ENCODE measurements at regions not wholly inside any gene's neighbourhood (a gene's known extent, or its start where the extent isn't known, plus 50 kb on each side); places are given as distances from the start of the nearest gene placed in this dataset.

DNA sequence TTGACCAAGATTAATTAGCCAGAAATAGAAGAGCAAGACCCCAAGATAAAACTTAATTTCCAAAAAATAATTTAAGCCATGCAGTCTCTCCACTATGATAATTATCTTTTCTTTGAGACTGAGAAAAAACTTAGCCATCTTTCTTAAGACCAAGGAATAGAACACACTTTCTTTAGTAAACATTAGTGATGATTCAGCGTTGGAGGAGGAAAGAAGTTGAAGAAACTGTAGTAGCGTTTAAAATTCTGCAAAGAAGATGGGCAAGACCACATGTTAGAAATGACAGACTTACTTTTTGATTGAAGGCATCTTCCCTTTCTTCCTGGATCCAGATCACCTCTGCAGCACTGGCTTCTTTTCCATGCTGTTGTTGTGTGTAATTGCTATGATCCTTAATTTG, 124.8 kb upstream of the RASSF8 start:
- no peaks in the 10 kb centered on the region for H3K9me3 ChIP-seq (replicated peaks; ENCODE audit: insufficient read depth, low read length)
- H4K20me1 ChIP-seq (ENCODE audit: insufficient read depth, low read length): no peaks in the 10 kb centered on the region
- no peak for DNase-seq
- no peak overlapping the region for H2AFZ ChIP-seq (ENCODE audit: low read length)
- H3K9me2 ChIP-seq (replicated peaks; ENCODE audit: insufficient read depth, low read length): no peaks in the 10 kb centered on the region
- H3K27me3 ChIP-seq (replicated peaks; ENCODE audit: insufficient read depth, low read length): no peaks in the 10 kb centered on the region
- no peak overlapping the region for H3K27ac ChIP-seq (ENCODE audit: low read length)
- H3K4me1 ChIP-seq (ENCODE audit: low read length): no peaks in the 10 kb centered on the region
- no peaks in the 10 kb centered on the region for H3K36me3 ChIP-seq (replicated peaks; ENCODE audit: insufficient read depth, low read length)
- TF ChIP-seq, protein P1, sequence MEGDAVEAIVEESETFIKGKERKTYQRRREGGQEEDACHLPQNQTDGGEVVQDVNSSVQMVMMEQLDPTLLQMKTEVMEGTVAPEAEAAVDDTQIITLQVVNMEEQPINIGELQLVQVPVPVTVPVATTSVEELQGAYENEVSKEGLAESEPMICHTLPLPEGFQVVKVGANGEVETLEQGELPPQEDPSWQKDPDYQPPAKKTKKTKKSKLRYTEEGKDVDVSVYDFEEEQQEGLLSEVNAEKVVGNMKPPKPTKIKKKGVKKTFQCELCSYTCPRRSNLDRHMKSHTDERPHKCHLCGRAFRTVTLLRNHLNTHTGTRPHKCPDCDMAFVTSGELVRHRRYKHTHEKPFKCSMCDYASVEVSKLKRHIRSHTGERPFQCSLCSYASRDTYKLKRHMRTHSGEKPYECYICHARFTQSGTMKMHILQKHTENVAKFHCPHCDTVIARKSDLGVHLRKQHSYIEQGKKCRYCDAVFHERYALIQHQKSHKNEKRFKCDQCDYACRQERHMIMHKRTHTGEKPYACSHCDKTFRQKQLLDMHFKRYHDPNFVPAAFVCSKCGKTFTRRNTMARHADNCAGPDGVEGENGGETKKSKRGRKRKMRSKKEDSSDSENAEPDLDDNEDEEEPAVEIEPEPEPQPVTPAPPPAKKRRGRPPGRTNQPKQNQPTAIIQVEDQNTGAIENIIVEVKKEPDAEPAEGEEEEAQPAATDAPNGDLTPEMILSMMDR (IDR thresholded peaks at IDR 0.05; ENCODE audit: low read length): no peak
- no peak for TF ChIP-seq EZH2 (optimal IDR thresholded peaks at IDR 0.05; ENCODE audit: low read depth, low read length)
- no peak for TF ChIP-seq EZH2phosphoT487 (IDR thresholded peaks at IDR 0.05; ENCODE audit: low read length)
- no peak overlapping the region for H3K4me2 ChIP-seq (ENCODE audit: low read depth, low read length)
- no peak overlapping the region for H3K9ac ChIP-seq (ENCODE audit: low read length)
- H3F3A ChIP-seq (ENCODE audit: insufficient read depth, low read length): no peaks in the 10 kb centered on the region
- no peaks in the 10 kb centered on the region for H3K79me2 ChIP-seq (ENCODE audit: low read length)
- no peak overlapping the region for H3K4me3 ChIP-seq (ENCODE audit: low read length)

DNA sequence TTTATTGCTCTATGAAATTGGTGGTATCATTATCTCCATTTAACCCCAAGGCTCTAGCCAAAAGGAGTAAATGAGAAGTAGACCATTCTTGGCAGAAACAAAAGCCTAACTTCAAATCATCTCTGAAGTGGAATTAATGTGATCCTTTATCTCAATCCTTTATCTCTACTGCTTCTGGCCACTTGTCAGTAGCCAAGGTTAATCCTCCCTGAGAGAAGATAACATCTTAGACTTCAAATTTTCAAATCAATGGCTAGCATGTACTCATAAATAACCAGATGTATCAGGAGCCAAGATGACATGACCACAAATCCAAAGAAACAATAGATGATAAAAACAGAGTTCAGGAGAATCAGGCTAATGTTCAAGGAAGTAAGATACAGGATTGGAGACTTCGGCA, 123.1 kb upstream of the RASSF8 start:
- Histone ChIP-seq H2AFZ (ENCODE audit: low read length) (no peak overlapping the region), H4K20me1 (ENCODE audit: insufficient read depth, low read length) (no peaks in the 10 kb centered on the region), H3K27ac (ENCODE audit: low read length) (no peak overlapping the region), H3K4me3 (ENCODE audit: low read length) (no peak overlapping the region), H3K36me3 (replicated peaks; ENCODE audit: insufficient read depth, low read length) (no peaks in the 10 kb centered on the region), H3K27me3 (replicated peaks; ENCODE audit: insufficient read depth, low read length) (no peaks in the 10 kb centered on the region), H3K79me2 (ENCODE audit: low read length) (no peaks in the 10 kb centered on the region), H3K4me1 (ENCODE audit: low read length) (no peaks in the 10 kb centered on the region), H3K4me2 (ENCODE audit: low read depth, low read length) (no peak overlapping the region), H3K9me3 (replicated peaks; ENCODE audit: insufficient read depth, low read length) (no peaks in the 10 kb centered on the region), H3K9me2 (replicated peaks; ENCODE audit: insufficient read depth, low read length) (no peaks in the 10 kb centered on the region), H3K9ac (ENCODE audit: low read length) (no peak overlapping the region), H3F3A (ENCODE audit: insufficient read depth, low read length) (no peaks in the 10 kb centered on the region)
- TF ChIP-seq EZH2phosphoT487 (IDR thresholded peaks at IDR 0.05; ENCODE audit: low read length) (no peak), EZH2 (optimal IDR thresholded peaks at IDR 0.05; ENCODE audit: low read depth, low read length) (no peak)
- TF ChIP-seq, protein P1 (IDR thresholded peaks at IDR 0.05; ENCODE audit: low read length): no peak
- DNase-seq: no peak

DNA sequence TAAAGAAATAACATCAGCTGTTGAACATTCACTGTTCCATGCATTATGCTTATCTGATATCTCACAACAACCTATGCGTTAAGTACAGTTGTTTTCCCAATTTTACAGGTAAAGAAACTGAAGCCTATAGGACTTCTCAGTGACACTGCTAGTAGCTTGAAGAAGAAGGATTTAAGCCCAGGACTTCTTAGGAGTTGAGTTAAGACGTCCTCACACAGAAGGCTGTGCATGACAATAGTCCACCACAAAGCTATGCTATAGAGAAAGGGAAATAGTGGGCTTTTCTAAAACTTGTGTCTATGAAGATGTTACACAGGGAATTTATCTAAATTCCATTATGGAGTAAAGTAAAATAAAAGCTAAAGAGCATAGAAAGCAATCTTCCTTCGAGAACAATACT, 120.5 kb upstream of the RASSF8 start:
- H3K9me3 ChIP-seq (replicated peaks; ENCODE audit: insufficient read depth, low read length): no peaks in the 10 kb centered on the region
- H3K79me2 ChIP-seq (ENCODE audit: low read length): no peaks in the 10 kb centered on the region
- H3K4me2 ChIP-seq (ENCODE audit: low read depth, low read length): no peak overlapping the region
- no peak overlapping the region for H3K9ac ChIP-seq (ENCODE audit: low read length)
- TF ChIP-seq EZH2phosphoT487 (IDR thresholded peaks at IDR 0.05; ENCODE audit: low read length): no peak
- no peak for TF ChIP-seq EZH2 (optimal IDR thresholded peaks at IDR 0.05; ENCODE audit: low read depth, low read length)
- TF ChIP-seq, protein P1 (IDR thresholded peaks at IDR 0.05; ENCODE audit: low read length): no peak
- H3K4me3 ChIP-seq (ENCODE audit: low read length): no peak overlapping the region
- DNase-seq: no peak
- no peaks in the 10 kb centered on the region for H3F3A ChIP-seq (ENCODE audit: insufficient read depth, low read length)
- no peaks in the 10 kb centered on the region for H3K9me2 ChIP-seq (replicated peaks; ENCODE audit: insufficient read depth, low read length)
- no peaks in the 10 kb centered on the region for H4K20me1 ChIP-seq (ENCODE audit: insufficient read depth, low read length)
- no peaks in the 10 kb centered on the region for H3K36me3 ChIP-seq (replicated peaks; ENCODE audit: insufficient read depth, low read length)
- no peak overlapping the region for H3K27ac ChIP-seq (ENCODE audit: low read length)
- H3K27me3 ChIP-seq (replicated peaks; ENCODE audit: insufficient read depth, low read length): no peaks in the 10 kb centered on the region
- no peaks in the 10 kb centered on the region for H3K4me1 ChIP-seq (ENCODE audit: low read length)
- no peak overlapping the region for H2AFZ ChIP-seq (ENCODE audit: low read length)

Data from MM.1S (cell line).